H9 (cell line): ENCODE measurements at regions not wholly inside any gene's neighbourhood (a gene's known extent, or its start where the extent isn't known, plus 50 kb on each side); places are given as distances from the start of the nearest gene placed in this dataset.

Experiments
- DNase-seq: peaks from one replicate; pipeline ENCODE4 v3.0.0-alpha.2; 2017
- H2AFZ ChIP-seq: one replicate; pipeline ENCODE4 v1.6.1; 2013; ENCODE audit warnings: mild to moderate bottlenecking, low read length, control low read depth, moderate library complexity
- H2AK5ac ChIP-seq: 2 replicates; pipeline ENCODE4 v1.6.1; 2013; ENCODE audit warnings: low read length, control low read depth, mixed read lengths; ENCODE audit not compliant: insufficient read length
- H2BK120ac ChIP-seq: one replicate; pipeline ENCODE4 v1.6.1; 2013; ENCODE audit warnings: low read depth, mild to moderate bottlenecking, low read length, control low read depth, inconsistent platforms; ENCODE audit not compliant: poor library complexity, severe bottlenecking
- H2BK12ac ChIP-seq: 2 replicates; pipeline ENCODE4 v1.6.1; 2013; ENCODE audit warnings: low read length, control low read depth, mixed read lengths, low read depth; ENCODE audit not compliant: insufficient read length
- H2BK15ac ChIP-seq: 2 replicates; pipeline ENCODE4 v1.6.1; 2013; ENCODE audit warnings: low read depth, low read length, control low read depth
- H2BK20ac ChIP-seq: one replicate; pipeline ENCODE4 v1.6.1; 2013; ENCODE audit warnings: low read depth, mild to moderate bottlenecking, low read length, control low read depth, inconsistent platforms; ENCODE audit not compliant: poor library complexity, severe bottlenecking
- H2BK5ac ChIP-seq: 2 replicates; pipeline ENCODE4 v1.6.1; 2013; ENCODE audit warnings: low read length, control low read depth, mixed read lengths; ENCODE audit not compliant: insufficient read length
- H3K14ac ChIP-seq: 2 replicates; pipeline ENCODE4 v1.6.1; 2013; ENCODE audit warnings: low read length, control low read depth; ENCODE audit not compliant: insufficient read depth
- H3K18ac ChIP-seq: 2 replicates; pipeline ENCODE4 v1.6.1; 2013; ENCODE audit warnings: low read depth, mild to moderate bottlenecking, mixed read lengths, low read length, control low read depth; ENCODE audit not compliant: insufficient read length
- H3K23ac ChIP-seq: 2 replicates; pipeline ENCODE4 v1.6.1; 2013; ENCODE audit warnings: low read length, control low read depth, mixed read lengths, low read depth; ENCODE audit not compliant: insufficient read length
- H3K23me2 ChIP-seq: 2 replicates; pipeline ENCODE4 v1.6.1; 2013; ENCODE audit warnings: low read depth, mild to moderate bottlenecking, mixed read lengths, low read length, control low read depth; ENCODE audit not compliant: insufficient read length, poor library complexity, severe bottlenecking
- H3K27ac ChIP-seq: 2 replicates; pipeline ENCODE4 v1.5.1; 2013; ENCODE audit warnings: low read length, control low read depth, mixed read lengths, low read depth; ENCODE audit not compliant: insufficient read length
- H3K27me3 ChIP-seq: 2 replicates; pipeline ENCODE4 v1.6.1; 2013; ENCODE audit warnings: low read length, control low read depth, inconsistent platforms; ENCODE audit not compliant: insufficient read depth
- H3K4ac ChIP-seq: 2 replicates; pipeline ENCODE4 v1.6.1; 2013; ENCODE audit warnings: low read depth, mild to moderate bottlenecking, control low read depth, inconsistent platforms, low read length, moderate library complexity
- H3K4me1 ChIP-seq: 2 replicates; pipeline ENCODE4 v1.6.1; 2013; ENCODE audit warnings: low read length, control low read depth, inconsistent platforms; ENCODE audit not compliant: insufficient read depth
- H3K4me2 ChIP-seq: 2 replicates; pipeline ENCODE4 v1.6.1; 2013; ENCODE audit warnings: low read length, control low read depth, mixed read lengths; ENCODE audit not compliant: insufficient read length, insufficient read depth
- H3K56ac ChIP-seq: 2 replicates; pipeline ENCODE4 v1.6.1; 2013; ENCODE audit warnings: low read depth, mild to moderate bottlenecking, mixed read lengths, low read length, control low read depth; ENCODE audit not compliant: insufficient read length
- H3K79me1 ChIP-seq: 2 replicates; pipeline ENCODE4 v1.6.1; 2013; ENCODE audit warnings: low read depth, mild to moderate bottlenecking, moderate library complexity, low read length, control low read depth, inconsistent platforms; ENCODE audit not compliant: insufficient read depth, poor library complexity, severe bottlenecking
- H3K79me2 ChIP-seq: 2 replicates; pipeline ENCODE4 v1.6.1; 2013; ENCODE audit warnings: low read length, control low read depth, inconsistent platforms; ENCODE audit not compliant: insufficient read depth
- H3K9ac ChIP-seq: 2 replicates; pipeline ENCODE4 v1.6.1; 2013; ENCODE audit warnings: low read length, control low read depth, mixed read lengths; ENCODE audit not compliant: insufficient read length; ENCODE audit errors: extremely low read depth
- H3K9me3 ChIP-seq: one replicate; pipeline ENCODE4 v1.6.1; 2013; ENCODE audit warnings: low read depth, low read length, inconsistent platforms; ENCODE audit not compliant: control insufficient read depth
- H3T11ph ChIP-seq: one replicate; pipeline ENCODE4 v1.6.1; 2013; ENCODE audit warnings: mild to moderate bottlenecking, low read length, control low read depth, inconsistent platforms
- H4K20me1 ChIP-seq: one replicate; pipeline ENCODE4 v1.6.1; 2013; ENCODE audit not compliant: control insufficient read depth, insufficient read length, insufficient read depth
- H4K5ac ChIP-seq: 2 replicates; pipeline ENCODE4 v1.6.1; 2013; ENCODE audit warnings: low read depth, mild to moderate bottlenecking, mixed read lengths, low read length, control low read depth; ENCODE audit not compliant: insufficient read length
- H4K8ac ChIP-seq: replicated peaks from 2 replicates; pipeline ENCODE4 v1.6.1; 2013; ENCODE audit warnings: low read length, control low read depth, mixed read lengths, low read depth; ENCODE audit not compliant: insufficient read length
- H4K91ac ChIP-seq: 2 replicates; pipeline ENCODE4 v1.6.1; 2013; ENCODE audit warnings: low read depth, mild to moderate bottlenecking, moderate library complexity, mixed read lengths, low read length, control low read depth; ENCODE audit not compliant: insufficient read length
- H3K27ac Mint-ChIP-seq, 3 experiments: 2 replicates in 2 of 3; 3 replicates in 1 of 3; pipeline ENCODE4 v1.8.0; 2020 to 2021; ENCODE audit warnings: mixed read lengths in 3 of 3, mild to moderate bottlenecking in 1 of 3, moderate library complexity in 1 of 3
- H3K27me3 Mint-ChIP-seq: 2 replicates; pipeline ENCODE4 v1.8.0; 2021; ENCODE audit warnings: low read depth, mild to moderate bottlenecking, moderate library complexity, mixed read lengths
- H3K36me3 Mint-ChIP-seq, 3 experiments: 2 replicates in 2 of 3; 3 replicates in 1 of 3; pipeline ENCODE4 v1.8.0; 2020 to 2021; ENCODE audit warnings: low read depth in 3 of 3, mixed read lengths in 3 of 3; ENCODE audit not compliant: insufficient read depth in 1 of 3
- H3K4me1 Mint-ChIP-seq, 2 experiments: 2 replicates each; pipeline ENCODE4 v1.8.0; 2020; ENCODE audit warnings: mixed read lengths in 2 of 2
- H3K4me3 Mint-ChIP-seq, 2 experiments: 2 replicates in 1 of 2; 3 replicates in 1 of 2; pipeline ENCODE4 v1.8.0; 2020 to 2021; ENCODE audit warnings: mild to moderate bottlenecking in 2 of 2, mixed read lengths in 2 of 2, moderate library complexity in 1 of 2
- H3K9me3 Mint-ChIP-seq, 2 experiments: 2 replicates in 1 of 2; 3 replicates in 1 of 2; pipeline ENCODE4 v1.8.0; 2020; ENCODE audit warnings: mild to moderate bottlenecking in 2 of 2, mixed read lengths in 2 of 2, moderate library complexity in 1 of 2
- CTCF ChIP-seq: fragments of 200-600 bp; sonication (generic); conservative IDR thresholded peaks from 3 replicates; pipeline ENCODE4 v1.8.0; 2021; ENCODE audit warnings: antibody characterized with exemption, mild to moderate bottlenecking
- WGBS: extraction: QIAGEN DNeasy Blood & Tissue Kit; methylation state at CpG from one replicate; pipeline ENCODE4 v1.1.7; 2013; ENCODE audit warnings: missing lambda C conversion rate, low lambda C conversion rate, mixed read lengths; ENCODE audit not compliant: insufficient read length; ENCODE audit errors: extremely low coverage; 5-methylcytosine and 5-hydroxymethylcytosine counted together

GRCh38 chr4:43547561-43547960 lies 655.0 kb downstream of the GRXCR1 start:
- Histone ChIP-seq H3K56ac (no peak overlapping the region), H3K9me3 (no peaks in the 10 kb centered on the region), H3K4me1 (no peaks in the 10 kb centered on the region), H3K79me1 (no peaks in the 10 kb centered on the region), H2BK15ac (no peak overlapping the region), H4K20me1 (no peaks in the 10 kb centered on the region), H3K9ac (no peak overlapping the region), H3K79me2 (no peaks in the 10 kb centered on the region), H2BK12ac (no peak overlapping the region), H2AFZ (no peak overlapping the region), H4K5ac (no peak overlapping the region), H2BK120ac (no peak overlapping the region), H3K4ac (no peak overlapping the region), H3T11ph (no peak overlapping the region), H3K23me2 (no peaks in the 10 kb centered on the region), H3K14ac (no peak overlapping the region), H3K27me3 (no peaks in the 10 kb centered on the region), H3K18ac (no peak overlapping the region), H4K91ac (no peak overlapping the region), H4K8ac (no peak overlapping the region), H3K27ac (no peak overlapping the region), H2BK20ac (no peak overlapping the region), H2AK5ac (no peak overlapping the region), H3K4me2 (no peak overlapping the region), H3K23ac (no peak overlapping the region), H2BK5ac (no peak overlapping the region)
- Mint-ChIP-seq H3K4me3 (no peak overlapping the region), H3K9me3 (peaks cover 18 to 23% of the 10 kb centered on the region in 2 experiments), H3K27ac (no peak overlapping the region), H3K36me3 (peaks cover 5 to 16% (median 10%) of the 10 kb centered on the region in 3 experiments; a peak in 6 of 7 replicates), H3K4me1 (no peaks in the 10 kb centered on the region), H3K27me3 (no peaks in the 10 kb centered on the region)
- no CpG with 5 or more reads among the region's 1 CpG for WGBS
- no peak for DNase-seq
- TF ChIP-seq CTCF = no peak
